GM18502 (cell line): ENCODE measurements at regions not wholly inside any gene's neighbourhood (a gene's known extent, or its start where the extent isn't known, plus 50 kb on each side); places are given as distances from the start of the nearest gene placed in this dataset.

Experiments used
- ATAC-seq: cut with Tn5 transposase; IDR thresholded peaks from one replicate; pipeline ENCODE4 v1.9.1; 2021; ENCODE audit warnings: mild to moderate bottlenecking; ENCODE audit not compliant: unreplicated experiment, poor library complexity

GRCh38 chr5:5676218-5676617, 253.7 kb downstream of the ICE1 start:
- ATAC-seq: no peak

GRCh38 chr5:5675511-5675910, 253.0 kb downstream of the ICE1 start:
- no peak for ATAC-seq

GRCh38 chr5:5671823-5672222, 249.3 kb downstream of the ICE1 start:
- no peak for ATAC-seq

- no peak for ATAC-seq
Observed at GRCh38 chr5:5667136-5667554, 244.7 kb downstream of the ICE1 start.

GRCh38 chr5:5666369-5666768, 243.9 kb downstream of the ICE1 start:
- ATAC-seq: no peak

- ATAC-seq: no peak
Observed at GRCh38 chr5:5666076-5666365, 243.5 kb downstream of the ICE1 start.

GRCh38 chr5:5665225-5666075, 243.0 kb downstream of the ICE1 start:
- ATAC-seq: no peak

- ATAC-seq: no peak
Observed at GRCh38 chr5:5658889-5659465, 236.5 kb downstream of the ICE1 start.

GRCh38 chr5:5658226-5658625, 235.7 kb downstream of the ICE1 start:
- no peak for ATAC-seq

GRCh38 chr5:5652181-5652580, 229.7 kb downstream of the ICE1 start:
- ATAC-seq: no peak

- no peak for ATAC-seq
Observed at GRCh38 chr5:5650949-5651348, 228.5 kb downstream of the ICE1 start.

- no peak for ATAC-seq
Observed at GRCh38 chr5:5650242-5650641, 227.8 kb downstream of the ICE1 start.

- no peak for ATAC-seq
Observed at GRCh38 chr5:5649641-5650040, 227.2 kb downstream of the ICE1 start.

- no peak for ATAC-seq
Observed at GRCh38 chr5:5648694-5649093, 226.2 kb downstream of the ICE1 start.

GRCh38 chr5:5645891-5646290, 223.4 kb downstream of the ICE1 start:
- no peak for ATAC-seq

- ATAC-seq: no peak
Observed at GRCh38 chr5:5645198-5645597, 222.7 kb downstream of the ICE1 start.

- ATAC-seq: no peak
Observed at GRCh38 chr5:5644249-5644648, 221.8 kb downstream of the ICE1 start.

- ATAC-seq: no peak
Observed at GRCh38 chr5:5643481-5643880, 221.0 kb downstream of the ICE1 start.

- ATAC-seq: no peak
Observed at GRCh38 chr5:5638211-5638610, 215.7 kb downstream of the ICE1 start.

- no peak for ATAC-seq
Observed at GRCh38 chr5:5637173-5637572, 214.7 kb downstream of the ICE1 start.

GRCh38 chr5:5634817-5635216, 212.3 kb downstream of the ICE1 start:
- ATAC-seq: no peak

- no peak for ATAC-seq
Observed at GRCh38 chr5:5633579-5633978, 211.1 kb downstream of the ICE1 start.
